Skeletal muscle tissue (tissue), 3 donors: ENCODE measurements at regions not wholly inside any gene's neighbourhood (a gene's known extent, or its start where the extent isn't known, plus 50 kb on each side); places are given as distances from the start of the nearest gene placed in this dataset.

Experiments used
- H3K27ac ChIP-seq: one replicate; pipeline ENCODE4 v1.7.0; 2013; ENCODE audit warnings: mild to moderate bottlenecking, low read depth, low read length, inconsistent platforms
- H3K27me3 ChIP-seq, 3 donors: one replicate each; pipeline ENCODE4 v1.7.0; 2013; ENCODE audit warnings: low read length in 3 of 3; ENCODE audit not compliant: control insufficient read depth in 3 of 3, insufficient read depth in 3 of 3
- H3K36me3 ChIP-seq, 3 donors: one replicate each; pipeline ENCODE4 v1.7.0; 2013; ENCODE audit warnings: low read length in 3 of 3; ENCODE audit not compliant: control insufficient read depth in 3 of 3, insufficient read depth in 3 of 3
- H3K4me1 ChIP-seq, 3 donors: one replicate each; pipeline ENCODE4 v1.7.0; 2013; ENCODE audit warnings: low read length in 3 of 3, mild to moderate bottlenecking in 3 of 3; ENCODE audit not compliant: control insufficient read depth in 3 of 3, insufficient read depth in 3 of 3
- H3K4me3 ChIP-seq, 3 donors: one replicate each; pipeline ENCODE4 v1.7.0; 2013; ENCODE audit warnings: low read length in 3 of 3
- H3K9ac ChIP-seq, 3 donors: one replicate each; pipeline ENCODE4 v1.7.0; 2013; ENCODE audit warnings: low read length in 3 of 3, mild to moderate bottlenecking in 3 of 3, moderate library complexity in 2 of 3, low read depth in 1 of 3
- H3K9me3 ChIP-seq, 3 donors: one replicate each; pipeline ENCODE4 v1.7.0; 2013; ENCODE audit warnings: low read length in 3 of 3; ENCODE audit not compliant: control insufficient read depth in 3 of 3
- donor health status: Osteomylitis.

DNA sequence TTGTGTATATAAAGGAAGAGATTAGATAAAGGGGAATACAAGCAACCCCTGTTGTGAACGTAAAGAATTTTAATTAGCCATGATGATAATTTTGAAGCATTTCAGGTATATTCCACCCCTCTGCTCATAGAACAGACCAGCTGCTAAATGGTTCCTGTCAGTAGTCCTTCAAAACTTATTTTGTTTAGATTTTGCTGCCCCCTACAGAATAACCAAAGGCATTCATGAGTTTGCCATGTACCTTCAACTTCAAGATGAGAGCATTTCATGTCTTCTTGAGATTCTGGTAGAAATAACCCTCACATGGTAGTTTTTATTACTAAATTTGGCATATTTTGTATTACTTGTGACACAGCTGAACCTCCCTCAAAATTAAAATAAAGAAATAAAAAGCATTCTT is 1586.7 kb downstream of the HACE1 start:
- H3K4me3 ChIP-seq = no peak overlapping the region
- no peak overlapping the region for H3K9ac ChIP-seq
- no peaks in the 10 kb centered on the region for H3K36me3 ChIP-seq
- no peaks in the 10 kb centered on the region for H3K4me1 ChIP-seq
- no peaks in the 10 kb centered on the region for H3K27me3 ChIP-seq
- H3K27ac ChIP-seq = no peak overlapping the region
- H3K9me3 ChIP-seq = no peaks in the 10 kb centered on the region

DNA sequence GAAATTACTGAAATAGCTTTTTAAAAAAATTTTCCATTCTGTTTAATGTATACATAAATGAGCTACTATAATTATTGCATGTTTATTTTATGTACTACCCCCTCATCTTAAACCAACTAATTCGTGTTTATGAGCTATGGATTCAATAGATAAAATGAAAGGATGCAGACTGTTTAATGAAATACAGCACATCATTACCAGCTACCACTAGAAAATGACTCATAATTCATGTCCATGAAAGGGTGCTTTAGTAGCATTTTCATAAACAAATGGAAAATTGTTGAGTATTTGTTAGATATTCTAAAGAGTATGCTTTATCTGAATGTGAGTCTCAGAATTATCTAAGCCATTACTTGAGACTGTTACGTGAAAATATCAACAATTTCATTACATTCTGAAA is 1590.1 kb downstream of the HACE1 start:
- H3K9me3 ChIP-seq = no peaks in the 10 kb centered on the region
- H3K27ac ChIP-seq = no peak overlapping the region
- H3K4me1 ChIP-seq = no peaks in the 10 kb centered on the region
- no peaks in the 10 kb centered on the region for H3K36me3 ChIP-seq
- no peak overlapping the region for H3K4me3 ChIP-seq
- no peak overlapping the region for H3K9ac ChIP-seq
- no peaks in the 10 kb centered on the region for H3K27me3 ChIP-seq

DNA sequence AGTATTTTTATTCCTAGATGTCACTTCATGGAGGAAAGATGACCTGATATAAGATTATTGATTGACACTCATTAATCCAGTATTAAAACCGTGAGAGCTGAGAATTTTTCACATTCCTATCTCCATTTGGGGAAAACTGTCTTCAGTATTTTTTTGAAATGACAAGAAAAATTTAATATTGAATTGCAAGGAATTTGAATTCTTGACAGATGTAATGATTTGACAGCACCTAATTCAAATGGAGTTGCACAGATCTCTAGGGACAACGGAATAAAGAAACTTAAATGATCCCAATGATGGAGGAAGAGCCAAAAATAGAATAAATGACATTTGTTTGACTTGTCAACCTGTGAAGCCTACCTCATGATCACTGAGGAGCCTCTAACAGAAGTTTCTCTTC is 1591.4 kb downstream of the HACE1 start:
- no peak overlapping the region for H3K9ac ChIP-seq
- no peak overlapping the region for H3K4me3 ChIP-seq
- no peaks in the 10 kb centered on the region for H3K36me3 ChIP-seq
- no peaks in the 10 kb centered on the region for H3K4me1 ChIP-seq
- no peaks in the 10 kb centered on the region for H3K9me3 ChIP-seq
- H3K27me3 ChIP-seq = no peaks in the 10 kb centered on the region
- H3K27ac ChIP-seq = no peak overlapping the region

DNA sequence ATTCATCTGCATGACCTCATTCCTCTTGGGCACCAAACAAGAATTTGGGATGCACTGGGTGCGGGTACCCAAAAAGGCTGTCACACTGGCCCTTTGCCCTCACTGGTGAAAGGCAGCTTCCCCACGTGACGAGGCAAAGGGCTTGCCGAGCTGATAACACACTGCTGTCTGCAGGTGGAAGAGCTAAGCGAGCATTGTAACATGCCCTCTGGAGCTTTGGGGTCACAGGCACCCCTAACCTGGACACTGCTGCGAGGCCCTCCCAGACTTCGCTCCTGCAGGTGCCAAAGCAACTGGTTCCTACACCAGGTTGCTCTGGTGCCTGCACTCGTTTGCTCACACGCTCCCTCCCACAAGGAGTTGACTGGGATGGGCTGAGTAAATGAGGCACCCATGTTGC is 1595.7 kb downstream of the HACE1 start:
- Histone ChIP-seq H3K27ac (no peak overlapping the region), H3K4me1 (no peaks in the 10 kb centered on the region), H3K9me3 (no peaks in the 10 kb centered on the region), H3K9ac (no peak overlapping the region), H3K27me3 (no peaks in the 10 kb centered on the region), H3K4me3 (no peak overlapping the region), H3K36me3 (no peaks in the 10 kb centered on the region)

DNA sequence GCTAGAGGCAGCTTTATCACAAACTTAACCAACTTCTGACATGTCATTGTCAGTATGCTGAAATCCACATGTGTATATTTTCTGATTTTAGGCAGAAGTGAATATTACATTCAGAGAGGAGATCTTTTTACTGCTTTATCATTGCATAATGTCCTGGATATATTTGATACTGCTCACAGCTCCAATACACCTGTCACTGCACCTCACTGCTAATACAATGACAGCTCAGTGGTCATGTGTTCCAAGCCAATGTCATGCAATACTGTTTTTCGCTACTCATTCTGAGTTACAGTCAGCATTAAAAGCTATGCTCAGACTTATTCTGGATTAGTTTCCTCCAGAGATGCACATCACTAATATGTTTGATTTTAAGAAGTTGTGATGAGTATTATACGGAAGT is 1604.6 kb downstream of the HACE1 start:
- Histone ChIP-seq H3K9me3 (no peaks in the 10 kb centered on the region), H3K36me3 (no peaks in the 10 kb centered on the region), H3K4me1 (no peaks in the 10 kb centered on the region), H3K9ac (no peak overlapping the region), H3K4me3 (no peak overlapping the region), H3K27me3 (no peaks in the 10 kb centered on the region), H3K27ac (no peak overlapping the region)

DNA sequence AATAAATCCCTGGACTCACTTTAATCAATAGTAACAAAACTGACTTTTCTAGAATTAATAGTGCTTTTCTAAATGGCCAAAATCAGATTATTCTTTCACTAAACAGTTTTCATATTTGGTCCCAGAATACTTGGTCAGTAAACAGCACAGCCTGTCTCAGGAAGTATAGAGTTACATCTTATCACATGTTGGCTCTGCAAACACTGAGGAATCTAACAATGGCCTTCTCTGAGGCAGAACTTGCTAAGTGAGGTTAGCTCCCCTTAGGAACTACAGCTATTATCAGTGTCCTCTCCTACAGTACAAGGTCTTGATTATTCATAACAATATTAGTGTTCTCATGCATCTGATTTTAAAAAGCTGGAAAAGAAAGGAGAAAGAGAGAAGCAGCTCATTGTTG is 1622.8 kb downstream of the HACE1 start:
- Histone ChIP-seq H3K4me1 (no peaks in the 10 kb centered on the region), H3K4me3 (no peak overlapping the region), H3K36me3 (no peaks in the 10 kb centered on the region), H3K27me3 (no peaks in the 10 kb centered on the region), H3K9me3 (peaks cover 0 to 4% (median 0%) of the 10 kb centered on the region in 3 donors), H3K9ac (no peak overlapping the region), H3K27ac (no peak overlapping the region)

DNA sequence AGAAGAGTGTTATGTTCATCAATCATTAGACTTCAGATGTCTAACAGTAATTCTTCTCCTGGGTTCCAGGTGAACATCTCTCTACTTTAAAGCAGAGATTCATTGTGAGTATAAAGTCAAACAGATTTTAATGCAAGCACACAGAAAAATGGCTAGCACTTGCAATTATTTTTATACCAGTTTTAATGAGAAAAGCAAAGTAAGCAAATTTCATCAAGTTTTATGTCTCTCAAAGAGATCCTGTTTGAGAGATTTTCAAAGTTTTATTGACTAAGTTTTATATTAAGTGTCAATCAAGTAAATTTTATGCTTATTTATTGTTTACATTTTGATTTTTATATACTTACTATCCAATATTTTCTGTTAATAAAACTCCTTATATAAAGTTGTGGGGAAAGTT is 1628.5 kb downstream of the HACE1 start:
- Histone ChIP-seq H3K4me1 (no peaks in the 10 kb centered on the region), H3K9ac (no peak overlapping the region), H3K27me3 (no peaks in the 10 kb centered on the region), H3K27ac (no peak overlapping the region), H3K4me3 (no peak overlapping the region), H3K9me3 (peaks cover 0 to 9% (median 0%) of the 10 kb centered on the region in 3 donors), H3K36me3 (no peaks in the 10 kb centered on the region)

DNA sequence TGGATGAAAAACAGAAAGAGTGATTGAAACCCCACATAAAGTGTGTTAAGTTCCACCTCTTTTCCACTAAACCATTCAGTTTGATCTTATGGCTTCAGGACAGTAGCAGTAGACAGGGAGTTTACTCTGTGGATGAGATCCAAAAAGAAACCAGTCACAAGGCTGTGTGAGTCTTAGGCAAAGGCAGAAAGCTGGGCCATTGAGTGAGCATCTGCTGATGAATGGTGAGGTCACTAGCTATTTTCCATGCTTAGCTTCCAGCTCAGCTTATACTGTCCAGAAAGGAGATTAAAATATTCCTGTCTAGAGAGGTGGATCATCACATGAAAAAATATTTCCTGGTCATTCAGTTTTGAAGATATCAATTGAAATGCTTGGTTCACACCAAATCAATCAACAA is 1643.9 kb downstream of the HACE1 start:
- Histone ChIP-seq H3K27me3 (no peaks in the 10 kb centered on the region), H3K27ac (no peak overlapping the region), H3K36me3 (no peaks in the 10 kb centered on the region), H3K9ac (no peak overlapping the region), H3K4me3 (no peak overlapping the region), H3K4me1 (no peaks in the 10 kb centered on the region), H3K9me3 (no peaks in the 10 kb centered on the region)

DNA sequence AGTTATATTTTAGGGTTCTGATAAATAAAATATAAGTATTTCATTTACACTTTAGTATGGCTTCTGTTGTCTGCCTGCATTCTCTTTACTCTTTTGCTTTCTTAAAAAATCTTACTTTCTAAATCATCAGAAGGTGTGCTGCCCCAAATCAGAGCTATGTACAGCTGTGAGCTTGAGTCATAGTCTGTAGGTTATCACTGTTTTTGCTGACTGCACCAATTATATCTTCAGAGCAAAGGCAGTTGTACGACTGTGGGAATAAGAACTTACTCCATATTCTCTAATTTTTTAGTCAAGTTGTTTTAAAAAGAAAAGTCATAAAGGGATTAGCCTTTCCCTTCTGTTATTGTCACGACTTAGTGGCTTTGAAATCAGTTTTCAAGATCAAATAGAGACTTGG is 1649.0 kb downstream of the HACE1 start:
- H3K27ac ChIP-seq = no peak overlapping the region
- H3K9me3 ChIP-seq = no peaks in the 10 kb centered on the region
- H3K9ac ChIP-seq = no peak overlapping the region
- H3K36me3 ChIP-seq = no peaks in the 10 kb centered on the region
- no peaks in the 10 kb centered on the region for H3K4me1 ChIP-seq
- no peaks in the 10 kb centered on the region for H3K27me3 ChIP-seq
- H3K4me3 ChIP-seq = no peak overlapping the region

DNA sequence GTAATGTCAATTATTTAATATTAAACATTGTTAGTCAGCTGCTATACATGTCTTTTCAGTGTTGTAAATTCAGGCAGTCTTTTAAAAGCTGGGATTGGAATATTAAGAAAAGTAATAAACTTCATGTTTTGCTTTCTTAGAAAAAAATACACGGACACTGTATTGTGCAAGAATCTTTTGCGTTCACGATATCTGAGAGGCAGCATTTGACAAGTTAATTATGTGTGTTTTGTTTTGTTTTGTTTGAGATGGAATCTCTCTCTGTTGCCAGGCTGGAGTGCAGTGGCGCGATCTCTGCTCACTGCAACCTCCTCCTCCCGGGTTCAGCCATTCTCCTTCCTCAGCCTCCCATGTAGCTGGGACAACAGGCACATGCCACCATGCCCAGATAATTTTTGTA is 1661.3 kb downstream of the HACE1 start:
- Histone ChIP-seq H3K27me3 (no peaks in the 10 kb centered on the region), H3K4me3 (no peak overlapping the region), H3K9me3 (no peaks in the 10 kb centered on the region), H3K36me3 (no peaks in the 10 kb centered on the region), H3K4me1 (no peaks in the 10 kb centered on the region), H3K9ac (no peak overlapping the region), H3K27ac (no peak overlapping the region)

DNA sequence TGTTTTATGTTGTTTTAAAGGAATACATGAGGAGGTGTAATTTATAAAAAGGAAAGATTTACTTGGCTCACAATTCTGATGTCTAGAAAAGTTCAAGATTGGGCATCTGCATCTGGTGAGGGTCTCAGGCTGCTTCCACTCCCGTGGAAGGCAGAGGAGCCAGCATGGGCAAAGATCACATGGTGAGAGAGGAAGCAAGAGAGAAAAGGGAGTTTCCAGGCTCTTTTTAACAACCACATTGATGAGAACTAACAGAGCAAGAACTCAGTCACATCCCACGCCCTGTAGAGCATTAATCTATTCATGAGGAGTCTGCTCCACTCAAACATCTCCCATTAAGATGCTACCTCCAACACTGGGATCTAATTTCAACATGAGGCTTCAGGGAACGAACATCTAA is 1666.3 kb downstream of the HACE1 start:
- H3K27ac ChIP-seq = no peak overlapping the region
- H3K27me3 ChIP-seq = no peaks in the 10 kb centered on the region
- no peak overlapping the region for H3K9ac ChIP-seq
- no peaks in the 10 kb centered on the region for H3K9me3 ChIP-seq
- H3K36me3 ChIP-seq = no peaks in the 10 kb centered on the region
- H3K4me1 ChIP-seq = no peaks in the 10 kb centered on the region
- H3K4me3 ChIP-seq = no peak overlapping the region
